ENCODE measurements at regions not wholly inside any gene's neighbourhood (a gene's known extent, or its start where the extent isn't known, plus 50 kb on each side); places are given as distances from the start of the nearest gene placed in this dataset.
A peak's percentile ranks its signal among the peaks of the same experiment; 100 is the strongest.

DNA sequence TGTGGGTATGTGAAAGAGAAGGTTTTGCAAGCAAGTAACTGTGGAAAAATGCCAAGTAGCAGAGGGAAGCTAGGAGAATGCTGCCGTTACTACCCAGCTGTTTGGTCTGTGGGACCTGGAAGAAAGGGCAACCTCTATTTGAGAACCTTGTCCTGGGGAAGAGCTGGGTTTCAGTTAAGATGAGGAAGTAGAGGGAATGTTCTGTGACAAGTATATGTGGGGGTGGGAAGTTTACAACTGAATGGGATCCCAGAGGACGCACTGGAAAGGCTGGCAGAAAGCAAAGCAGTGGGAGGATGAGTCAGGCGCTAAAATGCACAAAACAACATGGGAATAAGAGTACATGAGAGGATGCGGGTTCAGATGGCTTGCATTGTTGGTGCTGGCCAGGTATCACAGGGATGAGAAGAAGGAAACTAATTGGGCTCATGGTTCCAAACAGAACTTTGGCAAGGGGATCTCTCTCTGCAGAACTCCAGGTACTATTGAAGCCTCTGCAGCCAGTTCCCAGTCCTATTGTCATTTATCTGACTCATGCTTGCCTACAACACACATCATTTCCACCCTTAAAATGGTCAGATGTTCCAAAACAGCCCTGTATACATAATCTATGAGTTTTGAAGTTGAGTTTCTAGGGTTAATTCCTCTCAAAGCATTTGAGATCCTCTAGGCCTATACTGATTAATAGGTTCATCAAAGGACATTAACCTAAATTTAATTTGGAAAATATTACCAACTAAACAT, 88.5 kb upstream of the VAV3 start:
- H3K27ac ChIP-seq (ENCODE audit: low read depth, low read length) = no peak overlapping the region
- H3K4me1 Mint-ChIP-seq = peaks cover 0 to 29% (median 0%) of the 10 kb centered on the region in 7 donors
- DNase-seq = no peak
- no peaks in the 10 kb centered on the region for H3K9me3 ChIP-seq (ENCODE audit: control insufficient read depth in 2 of 3, low read length in 3 of 3)
- H3K36me3 Mint-ChIP-seq = no peaks in the 10 kb centered on the region
- peaks cover 0 to 32% of the 10 kb centered on the region in 2 donors for H3K4me1 ChIP-seq (ENCODE audit: control insufficient read depth in 2 of 2, insufficient read depth in 2 of 2, low read length in 2 of 2)
- intact Hi-C loops (cut with micrococcal nuclease) = loop anchor here in 1 of 2 donors (5.0 kb wide), 2 partner anchors 34 to 74 kb away; no protein-coding TSS in a partner anchor
- H3K27me3 Mint-ChIP-seq = no peaks in the 10 kb centered on the region
- H3K36me3 ChIP-seq (ENCODE audit: control insufficient read depth in 2 of 3, insufficient read depth in 3 of 3, low read length in 3 of 3) = no peaks in the 10 kb centered on the region
- H3K27me3 ChIP-seq (ENCODE audit: control insufficient read depth in 2 of 2, insufficient read depth in 2 of 2, low read length in 2 of 2) = no peaks in the 10 kb centered on the region
- peaks cover 0 to 1% (median 0%) of the 10 kb centered on the region in 11 donors for H3K9me3 Mint-ChIP-seq
- ATAC-seq = no peak
- H3K4me3 Mint-ChIP-seq = no peak overlapping the region
- no peak overlapping the region for H3K4me3 ChIP-seq (ENCODE audit: low read length)
- ChIA-PET CTCF (interaction anchor here (0.7 kb wide), 1 partner anchor 17 kb away, joined by 3 read pairs; no protein-coding TSS in a partner anchor), POLR2A (no interaction called here)
- H3K27ac Mint-ChIP-seq = no peak overlapping the region

DNA sequence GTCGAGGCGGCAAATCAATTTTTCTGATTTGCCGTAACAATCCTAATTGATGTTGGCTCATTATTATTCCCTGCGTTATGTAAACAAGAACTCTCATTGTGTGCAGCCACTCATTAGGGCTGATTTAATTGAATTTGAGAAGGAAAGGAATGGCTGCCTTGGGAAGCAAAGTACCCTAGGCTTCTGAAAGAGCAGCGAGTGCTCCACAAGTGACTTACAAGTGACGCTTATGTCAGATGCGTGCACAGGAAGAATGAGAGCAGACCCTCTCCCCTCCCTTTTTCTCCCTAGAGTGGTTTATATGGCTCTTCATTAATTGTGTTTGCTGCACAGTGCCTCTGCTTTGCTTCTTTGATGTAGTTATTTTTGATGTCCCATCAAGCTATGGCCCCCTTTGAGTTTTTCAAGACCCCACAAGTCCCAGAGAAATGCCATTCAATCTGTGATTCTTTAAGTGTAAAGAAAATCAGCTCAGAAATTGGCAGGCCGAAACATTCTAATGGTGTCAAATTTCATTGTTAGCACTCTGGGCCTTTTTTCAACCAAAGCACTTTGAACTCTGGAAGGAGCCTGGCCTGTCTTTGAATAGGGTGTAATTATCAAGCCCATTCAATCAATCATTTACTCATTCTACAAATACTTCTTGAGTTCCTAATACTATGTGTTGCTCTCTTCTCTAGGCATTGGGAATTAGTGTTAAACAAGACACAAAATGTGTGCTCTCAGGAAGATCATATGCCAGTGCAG, 86.8 kb upstream of the VAV3 start:
- H3K27ac ChIP-seq (ENCODE audit: low read depth, low read length) = peak overlapping the region; percentile 48
- Mint-ChIP-seq H3K36me3 (no peaks in the 10 kb centered on the region), H3K4me3 (no peak overlapping the region), H3K4me1 (peaks cover 0 to 29% (median 9%) of the 10 kb centered on the region in 7 donors), H3K9me3 (no peaks in the 10 kb centered on the region), H3K27ac (no peak overlapping the region), H3K27me3 (peaks cover 0 to 3% (median 0%) of the 10 kb centered on the region in 5 donors)
- ChIA-PET CTCF (interaction anchor here (1.0 kb wide), 1 partner anchor 270 kb away, joined by 5 read pairs; no protein-coding TSS in a partner anchor), POLR2A (interaction anchor here (0.6 to 1.4 kb wide), 3 partner anchors 17 to 169 kb away, joined by 3 to 6 read pairs (median 3); no protein-coding TSS in a partner anchor)
- peaks cover 0 to 34% of the 10 kb centered on the region in 2 donors for H3K4me1 ChIP-seq (ENCODE audit: control insufficient read depth in 2 of 2, insufficient read depth in 2 of 2, low read length in 2 of 2)
- no peak overlapping the region for H3K4me3 ChIP-seq (ENCODE audit: low read length)
- H3K36me3 ChIP-seq (ENCODE audit: control insufficient read depth in 2 of 3, insufficient read depth in 3 of 3, low read length in 3 of 3) = no peaks in the 10 kb centered on the region
- intact Hi-C loops (cut with micrococcal nuclease) = loop anchor here (1.0 to 5.0 kb wide), 5 partner anchors 11 to 75 kb away; no protein-coding TSS in a partner anchor
- no peaks in the 10 kb centered on the region for H3K27me3 ChIP-seq (ENCODE audit: control insufficient read depth in 2 of 2, insufficient read depth in 2 of 2, low read length in 2 of 2)
- peak in 2 of 9 donors; percentile 8 to 11 for DNase-seq
- H3K9me3 ChIP-seq (ENCODE audit: control insufficient read depth in 2 of 3, low read length in 3 of 3) = no peaks in the 10 kb centered on the region
- no peak for ATAC-seq

DNA sequence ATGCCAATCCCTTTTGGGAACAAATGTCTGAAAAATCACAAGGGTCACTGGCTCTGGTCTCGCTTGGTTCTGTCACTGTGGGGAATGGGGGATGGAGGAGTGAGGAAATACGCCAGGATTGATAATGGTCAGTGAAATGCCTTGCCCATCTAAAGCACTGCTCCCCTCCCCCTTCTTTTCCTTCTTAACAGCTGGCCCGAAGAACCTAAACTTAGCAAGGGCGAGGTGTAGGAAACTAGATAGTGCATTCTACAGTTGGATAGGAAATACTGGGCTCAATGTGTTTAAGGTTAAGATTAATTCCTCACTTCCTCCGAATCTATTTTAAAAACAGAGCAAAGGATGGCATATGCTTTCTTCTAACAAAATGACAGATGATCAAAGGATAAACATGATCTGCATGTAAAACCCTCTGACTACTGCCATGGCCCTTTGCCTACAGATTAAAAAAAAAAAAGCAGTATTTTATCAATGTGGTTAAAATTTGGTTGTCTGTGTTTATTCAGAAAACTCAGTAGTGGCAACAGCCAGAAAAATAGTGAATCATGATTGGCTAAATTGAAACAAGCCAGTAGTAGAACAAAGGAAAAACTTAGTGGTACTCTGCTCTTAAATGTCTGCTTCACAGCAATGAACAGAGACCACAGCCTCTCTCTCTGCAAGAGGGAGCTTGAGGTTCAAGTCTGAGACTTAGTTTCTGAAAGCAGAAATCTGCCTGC, 86.1 kb upstream of the VAV3 start:
- no peak overlapping the region for H3K4me3 ChIP-seq (ENCODE audit: low read length)
- ChIA-PET POLR2A (interaction anchor here (0.6 to 1.4 kb wide), 4 partner anchors 18 to 169 kb away, joined by 3 to 6 read pairs (median 3); no protein-coding TSS in a partner anchor), CTCF (interaction anchor here (1.0 kb wide), 1 partner anchor 269 kb away, joined by 5 read pairs; no protein-coding TSS in a partner anchor)
- peak overlapping the region; percentile 48 for H3K27ac ChIP-seq (ENCODE audit: low read depth, low read length)
- Mint-ChIP-seq H3K4me1 (peaks cover 0 to 29% (median 13%) of the 10 kb centered on the region in 7 donors), H3K4me3 (peak overlapping the region in 2 of 10 donors; percentile 5 to 69), H3K36me3 (no peaks in the 10 kb centered on the region), H3K9me3 (peaks cover 0 to 2% (median 0%) of the 10 kb centered on the region in 11 donors), H3K27ac (peak overlapping the region in 1 of 9 donors; percentile 5), H3K27me3 (peaks cover 0 to 3% (median 0%) of the 10 kb centered on the region in 5 donors)
- ATAC-seq (peak; percentile 72), DNase-seq (peak in 6 of 9 donors; percentile 41 to 60 (median 48))
- peaks cover 0 to 34% of the 10 kb centered on the region in 2 donors for H3K4me1 ChIP-seq (ENCODE audit: control insufficient read depth in 2 of 2, insufficient read depth in 2 of 2, low read length in 2 of 2)
- intact Hi-C loops (cut with micrococcal nuclease) = loop anchor here (1.0 to 5.0 kb wide), 5 partner anchors 10 to 76 kb away; no protein-coding TSS in a partner anchor
- H3K27me3 ChIP-seq (ENCODE audit: control insufficient read depth in 2 of 2, insufficient read depth in 2 of 2, low read length in 2 of 2) = no peaks in the 10 kb centered on the region
- H3K36me3 ChIP-seq (ENCODE audit: control insufficient read depth in 2 of 3, insufficient read depth in 3 of 3, low read length in 3 of 3) = no peaks in the 10 kb centered on the region
- no peaks in the 10 kb centered on the region for H3K9me3 ChIP-seq (ENCODE audit: control insufficient read depth in 2 of 3, low read length in 3 of 3)

DNA sequence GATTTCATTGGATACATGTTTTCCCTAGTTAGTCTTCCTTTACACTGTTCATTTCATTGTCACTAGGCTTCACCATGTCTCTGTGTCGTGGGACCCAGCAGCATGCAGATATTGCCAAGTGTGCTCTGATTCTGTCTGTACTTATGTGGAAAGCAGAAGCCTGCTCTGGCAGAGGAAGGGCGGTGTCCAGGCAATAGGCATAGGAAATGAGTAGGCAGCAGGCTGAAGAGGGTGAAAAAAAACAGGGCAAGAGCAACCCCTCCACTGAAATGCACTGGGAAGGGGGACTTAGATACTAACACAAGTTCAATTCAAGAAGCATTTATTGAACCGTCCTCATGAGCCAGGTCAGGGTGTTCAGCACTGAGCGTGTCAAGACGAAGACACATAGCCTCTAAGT, 85.2 kb upstream of the VAV3 start:
- Histone ChIP-seq H3K27ac (ENCODE audit: low read depth, low read length) (no peak overlapping the region), H3K36me3 (ENCODE audit: control insufficient read depth in 2 of 3, insufficient read depth in 3 of 3, low read length in 3 of 3) (no peaks in the 10 kb centered on the region), H3K4me1 (ENCODE audit: control insufficient read depth in 2 of 2, insufficient read depth in 2 of 2, low read length in 2 of 2) (peaks cover 0 to 35% of the 10 kb centered on the region in 2 donors), H3K9me3 (ENCODE audit: control insufficient read depth in 2 of 3, low read length in 3 of 3) (no peaks in the 10 kb centered on the region), H3K4me3 (ENCODE audit: low read length) (no peak overlapping the region), H3K27me3 (ENCODE audit: control insufficient read depth in 2 of 2, insufficient read depth in 2 of 2, low read length in 2 of 2) (no peaks in the 10 kb centered on the region)
- Mint-ChIP-seq H3K9me3 (peaks cover 0 to 2% (median 0%) of the 10 kb centered on the region in 11 donors), H3K4me3 (peak overlapping the region in 2 of 10 donors; percentile 8 to 31), H3K27ac (peak overlapping the region in 2 of 9 donors; percentile 20 to 26), H3K27me3 (peaks cover 0 to 3% (median 0%) of the 10 kb centered on the region in 5 donors), H3K4me1 (peaks cover 0 to 30% (median 21%) of the 10 kb centered on the region in 7 donors), H3K36me3 (peaks cover 0 to 1% (median 0%) of the 10 kb centered on the region in 5 donors)
- intact Hi-C loops (cut with micrococcal nuclease) = loop anchor here (2.0 to 5.0 kb wide), 3 partner anchors 15 to 77 kb away; no protein-coding TSS in a partner anchor
- DNase-seq (no peak), ATAC-seq (peak; percentile 68)
- POLR2A ChIA-PET = interaction anchor here (0.6 to 1.1 kb wide), 2 partner anchors 26 to 28 kb away, joined by 3 read pairs; no protein-coding TSS in a partner anchor
- CTCF ChIA-PET = no interaction called here

DNA sequence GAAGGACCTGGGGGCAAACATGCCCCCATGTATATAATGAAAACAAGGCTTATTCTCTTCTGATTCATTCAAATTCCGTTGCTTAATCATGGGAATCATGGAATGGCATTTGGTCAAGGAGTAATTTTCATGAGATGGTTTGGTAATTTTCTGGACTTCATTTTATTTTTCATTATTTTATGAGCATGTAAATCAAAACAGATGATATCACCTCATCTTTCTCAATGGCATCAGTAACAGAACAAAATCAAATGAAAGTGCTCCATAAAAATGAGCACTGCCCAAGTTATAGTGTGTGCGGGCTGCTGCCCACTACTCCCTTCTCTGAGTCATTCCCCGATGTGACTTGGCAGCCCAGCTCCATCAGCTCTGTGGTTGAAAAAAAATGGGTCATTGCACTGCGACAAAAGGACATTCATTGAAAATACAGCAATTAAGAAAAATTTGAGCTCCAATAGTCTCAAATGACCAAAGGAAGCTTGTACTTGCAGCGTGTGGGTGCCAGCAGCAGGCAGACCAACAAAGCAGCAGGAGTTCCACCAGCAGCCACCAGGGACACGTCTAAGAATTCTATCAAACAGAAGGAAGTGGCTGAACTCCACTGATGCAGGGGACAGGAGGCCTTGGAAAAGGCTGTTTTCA, 84.3 kb upstream of the VAV3 start:
- peak overlapping the region in 3 of 9 donors; percentile 18 to 68 (median 65) for H3K27ac Mint-ChIP-seq
- peak; percentile 40 for ATAC-seq

More for the DNA sequence above, 84.3 kb upstream of the VAV3 start:
- Mint-ChIP-seq H3K36me3 (peaks cover 0 to 2% (median 0%) of the 10 kb centered on the region in 5 donors), H3K4me3 (peak overlapping the region in 5 of 10 donors; percentile 10 to 43 (median 17)), H3K9me3 (peaks cover 0 to 5% (median 0%) of the 10 kb centered on the region in 11 donors), H3K27me3 (peaks cover 0 to 3% (median 0%) of the 10 kb centered on the region in 5 donors), H3K4me1 (peaks cover 0 to 38% (median 30%) of the 10 kb centered on the region in 7 donors)
- Histone ChIP-seq H3K36me3 (ENCODE audit: control insufficient read depth in 2 of 3, insufficient read depth in 3 of 3, low read length in 3 of 3) (no peaks in the 10 kb centered on the region), H3K9me3 (ENCODE audit: control insufficient read depth in 2 of 3, low read length in 3 of 3) (no peaks in the 10 kb centered on the region), H3K4me1 (ENCODE audit: control insufficient read depth in 2 of 2, insufficient read depth in 2 of 2, low read length in 2 of 2) (peaks cover 0 to 43% of the 10 kb centered on the region in 2 donors), H3K27me3 (ENCODE audit: control insufficient read depth in 2 of 2, insufficient read depth in 2 of 2, low read length in 2 of 2) (no peaks in the 10 kb centered on the region), H3K27ac (ENCODE audit: low read depth, low read length) (no peak overlapping the region), H3K4me3 (ENCODE audit: low read length) (no peak overlapping the region)
- peak in 2 of 9 donors; percentile 30 to 35 for DNase-seq
- intact Hi-C loops (cut with micrococcal nuclease) = loop anchor here (1.0 to 10.0 kb wide), 2 partner anchors 76 to 264 kb away; no protein-coding TSS in a partner anchor
- ChIA-PET CTCF (interaction anchor here (0.9 to 1.3 kb wide), 2 partner anchors 13 to 76 kb away, joined by 3 to 4 read pairs; no protein-coding TSS in a partner anchor), POLR2A (interaction anchor here (1.1 kb wide), 1 partner anchor 28 kb away, joined by 3 read pairs; no protein-coding TSS in a partner anchor)
